ENCODE measurements at regions not wholly inside any gene's neighbourhood (a gene's known extent, or its start where the extent isn't known, plus 50 kb on each side); places are given as distances from the start of the nearest gene placed in this dataset.

DNA sequence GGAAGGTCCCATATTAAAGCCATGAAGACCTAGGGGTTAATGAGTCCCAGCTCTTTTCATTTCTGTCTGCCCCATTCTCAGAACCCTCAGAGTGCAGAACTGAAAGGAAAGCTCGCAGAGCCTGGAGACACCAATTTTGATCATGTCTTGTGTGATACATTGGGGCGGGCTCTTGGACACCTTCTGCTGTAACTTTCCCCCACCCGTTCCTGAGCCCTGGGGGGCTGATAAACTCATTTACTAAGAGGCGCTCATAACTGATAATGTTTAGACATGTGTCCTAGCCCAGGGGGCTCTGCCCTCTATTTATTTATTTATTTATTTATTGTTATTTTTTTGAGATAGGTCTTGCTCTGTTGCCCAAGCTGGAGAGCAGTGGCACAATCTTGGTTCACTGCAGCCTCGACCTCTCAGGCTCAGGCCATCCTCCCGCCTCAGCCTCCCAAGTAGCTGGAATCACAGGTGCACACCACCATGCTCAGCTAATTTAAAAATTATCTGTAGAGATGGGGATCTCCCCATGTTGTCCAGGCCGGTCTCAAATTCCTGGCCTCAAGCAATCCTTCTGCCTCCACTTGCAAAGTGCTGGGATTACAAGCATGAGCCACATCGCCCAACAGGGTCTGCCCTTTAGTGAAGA, 72.4 kb upstream of the HAAO start:
- no peak for TF ChIP-seq EZH2phosphoT487 (IDR thresholded peaks at IDR 0.05; ENCODE audit: borderline replicate concordance, low read depth, low read length)
- TF ChIP-seq, protein P1, sequence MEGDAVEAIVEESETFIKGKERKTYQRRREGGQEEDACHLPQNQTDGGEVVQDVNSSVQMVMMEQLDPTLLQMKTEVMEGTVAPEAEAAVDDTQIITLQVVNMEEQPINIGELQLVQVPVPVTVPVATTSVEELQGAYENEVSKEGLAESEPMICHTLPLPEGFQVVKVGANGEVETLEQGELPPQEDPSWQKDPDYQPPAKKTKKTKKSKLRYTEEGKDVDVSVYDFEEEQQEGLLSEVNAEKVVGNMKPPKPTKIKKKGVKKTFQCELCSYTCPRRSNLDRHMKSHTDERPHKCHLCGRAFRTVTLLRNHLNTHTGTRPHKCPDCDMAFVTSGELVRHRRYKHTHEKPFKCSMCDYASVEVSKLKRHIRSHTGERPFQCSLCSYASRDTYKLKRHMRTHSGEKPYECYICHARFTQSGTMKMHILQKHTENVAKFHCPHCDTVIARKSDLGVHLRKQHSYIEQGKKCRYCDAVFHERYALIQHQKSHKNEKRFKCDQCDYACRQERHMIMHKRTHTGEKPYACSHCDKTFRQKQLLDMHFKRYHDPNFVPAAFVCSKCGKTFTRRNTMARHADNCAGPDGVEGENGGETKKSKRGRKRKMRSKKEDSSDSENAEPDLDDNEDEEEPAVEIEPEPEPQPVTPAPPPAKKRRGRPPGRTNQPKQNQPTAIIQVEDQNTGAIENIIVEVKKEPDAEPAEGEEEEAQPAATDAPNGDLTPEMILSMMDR (conservative IDR thresholded peaks at IDR 0.05; ENCODE audit: low read length): no peak
- H2AFZ ChIP-seq (ENCODE audit: low read length): no peak overlapping the region
- H4K20me1 ChIP-seq (ENCODE audit: insufficient read depth, low read length): no peaks in the 10 kb centered on the region
- ChIA-PET POLR2A (no interaction called here), CTCF (ENCODE audit: unreplicated experiment) (no interaction called here)
- intact Hi-C loops (cut with micrococcal nuclease; ENCODE audit: unreplicated experiment): no loop called here
- H3K9me2 ChIP-seq (ENCODE audit: insufficient read depth, low read length): no peaks in the 10 kb centered on the region
- no TSS peak for BruUV-seq (replicated peaks)
- H3K9me3 ChIP-seq (ENCODE audit: low read length): peaks cover 12% of the 10 kb centered on the region
- DNase-seq (ENCODE audit: low spot score): no peak
- H3K4me3 ChIP-seq (ENCODE audit: low read depth, low read length, poor library complexity, severe bottlenecking): no peak overlapping the region
- no peak overlapping the region for H3K27ac ChIP-seq (ENCODE audit: low read depth, low read length, poor library complexity, severe bottlenecking)
- H3K4me1 ChIP-seq (ENCODE audit: insufficient read depth, low read length, poor library complexity, severe bottlenecking): no peaks in the 10 kb centered on the region
- H3K79me2 ChIP-seq (ENCODE audit: insufficient read depth, low read depth, low read length): no peaks in the 10 kb centered on the region
- no peak overlapping the region for H3K4me2 ChIP-seq (ENCODE audit: low read length)
- H3K36me3 ChIP-seq (ENCODE audit: insufficient read depth, low read length): no peaks in the 10 kb centered on the region

GRCh38 chr2:42864222-42864621, 71.8 kb upstream of the HAAO start:
- POLR2A ChIA-PET: no interaction called here
- CTCF ChIA-PET (ENCODE audit: unreplicated experiment): no interaction called here
- intact Hi-C loops (cut with micrococcal nuclease; ENCODE audit: unreplicated experiment): no loop called here
- Histone ChIP-seq H4K20me1 (ENCODE audit: insufficient read depth, low read length) (no peaks in the 10 kb centered on the region), H3K36me3 (ENCODE audit: insufficient read depth, low read length) (no peaks in the 10 kb centered on the region), H3K4me1 (ENCODE audit: insufficient read depth, low read length, poor library complexity, severe bottlenecking) (no peaks in the 10 kb centered on the region), H2AFZ (ENCODE audit: low read length) (no peak overlapping the region), H3K9me2 (ENCODE audit: insufficient read depth, low read length) (no peaks in the 10 kb centered on the region), H3K27ac (ENCODE audit: low read depth, low read length, poor library complexity, severe bottlenecking) (no peak overlapping the region), H3K4me3 (ENCODE audit: low read depth, low read length, poor library complexity, severe bottlenecking) (no peak overlapping the region), H3K4me2 (ENCODE audit: low read length) (no peak overlapping the region), H3K79me2 (ENCODE audit: insufficient read depth, low read depth, low read length) (no peaks in the 10 kb centered on the region), H3K9me3 (ENCODE audit: low read length) (peaks cover 10% of the 10 kb centered on the region)
- DNase-seq (ENCODE audit: low spot score): no peak
- TF ChIP-seq EZH2phosphoT487 (IDR thresholded peaks at IDR 0.05; ENCODE audit: borderline replicate concordance, low read depth, low read length): no peak
- TF ChIP-seq, protein P1 (conservative IDR thresholded peaks at IDR 0.05; ENCODE audit: low read length): no peak
- BruUV-seq (replicated peaks): no TSS peak

- no peak for DNase-seq (ENCODE audit: low spot score)
- ChIA-PET CTCF (ENCODE audit: unreplicated experiment) (no interaction called here), POLR2A (no interaction called here)
- Histone ChIP-seq H3K36me3 (ENCODE audit: insufficient read depth, low read length) (no peaks in the 10 kb centered on the region), H3K79me2 (ENCODE audit: insufficient read depth, low read depth, low read length) (no peaks in the 10 kb centered on the region), H3K9me3 (ENCODE audit: low read length) (peaks cover 8% of the 10 kb centered on the region), H3K27ac (ENCODE audit: low read depth, low read length, poor library complexity, severe bottlenecking) (no peak overlapping the region), H4K20me1 (ENCODE audit: insufficient read depth, low read length) (no peaks in the 10 kb centered on the region), H3K4me3 (ENCODE audit: low read depth, low read length, poor library complexity, severe bottlenecking) (no peak overlapping the region), H3K9me2 (ENCODE audit: insufficient read depth, low read length) (no peaks in the 10 kb centered on the region), H3K4me1 (ENCODE audit: insufficient read depth, low read length, poor library complexity, severe bottlenecking) (no peaks in the 10 kb centered on the region), H3K4me2 (ENCODE audit: low read length) (no peak overlapping the region), H2AFZ (ENCODE audit: low read length) (no peak overlapping the region)
- BruUV-seq (replicated peaks): no TSS peak
- intact Hi-C loops (cut with micrococcal nuclease; ENCODE audit: unreplicated experiment): no loop called here
- no peak for TF ChIP-seq EZH2phosphoT487 (IDR thresholded peaks at IDR 0.05; ENCODE audit: borderline replicate concordance, low read depth, low read length)
- TF ChIP-seq, protein P1 (conservative IDR thresholded peaks at IDR 0.05; ENCODE audit: low read length): no peak
Measured at GRCh38 chr2:42863751-42864150, 71.4 kb upstream of the HAAO start.

Data from OCI-LY7 (cell line).